ENCODE measurements at regions not wholly inside any gene's neighbourhood (a gene's known extent, or its start where the extent isn't known, plus 50 kb on each side); places are given as distances from the start of the nearest gene placed in this dataset.

- H3K36me3 ChIP-seq, result no peaks in the 10 kb centered on the region
- no peak for DNase-seq
- H3K4me1 ChIP-seq, result peaks cover 26% of the 10 kb centered on the region
- peak; percentile 70 for TF ChIP-seq CTCF (IDR thresholded peaks at IDR 0.05; ENCODE audit: borderline replicate concordance)
- H3K9me3 ChIP-seq (replicated peaks), result no peaks in the 10 kb centered on the region
- intact Hi-C loops (cut with micrococcal nuclease), result no loop called here
- peak overlapping the region; percentile 75 for H3K27ac ChIP-seq (replicated peaks)
- no peaks in the 10 kb centered on the region for H3K27me3 ChIP-seq (ENCODE audit: low read depth)
- no peak overlapping the region for H3K4me3 ChIP-seq
Observed at GRCh38 chr4:23368081-23368697, 521.7 kb downstream of the PPARGC1A start.

GRCh38 chr4:23366557-23366906 is 523.3 kb downstream of the PPARGC1A start:
- no peaks in the 10 kb centered on the region for H3K27me3 ChIP-seq (ENCODE audit: low read depth)
- H3K4me1 ChIP-seq, result peaks cover 18% of the 10 kb centered on the region
- no peak overlapping the region for H3K4me3 ChIP-seq
- TF ChIP-seq CTCF (IDR thresholded peaks at IDR 0.05; ENCODE audit: borderline replicate concordance), result no peak
- intact Hi-C loops (cut with micrococcal nuclease), result no loop called here
- H3K9me3 ChIP-seq (replicated peaks), result no peaks in the 10 kb centered on the region
- H3K36me3 ChIP-seq, result no peaks in the 10 kb centered on the region
- no peak for DNase-seq
- H3K27ac ChIP-seq (replicated peaks), result no peak overlapping the region

GRCh38 chr4:23365871-23366556 is 523.8 kb downstream of the PPARGC1A start:
- Histone ChIP-seq H3K4me1 (peaks cover 18% of the 10 kb centered on the region), H3K9me3 (replicated peaks) (no peaks in the 10 kb centered on the region), H3K27ac (replicated peaks) (no peak overlapping the region), H3K4me3 (no peak overlapping the region), H3K27me3 (ENCODE audit: low read depth) (no peaks in the 10 kb centered on the region), H3K36me3 (no peaks in the 10 kb centered on the region)
- intact Hi-C loops (cut with micrococcal nuclease), result no loop called here
- TF ChIP-seq CTCF (IDR thresholded peaks at IDR 0.05; ENCODE audit: borderline replicate concordance), result no peak
- DNase-seq, result no peak

GRCh38 chr4:23365086-23365485 is 524.8 kb downstream of the PPARGC1A start:
- intact Hi-C loops (cut with micrococcal nuclease), result no loop called here
- no peak for TF ChIP-seq CTCF (IDR thresholded peaks at IDR 0.05; ENCODE audit: borderline replicate concordance)
- DNase-seq, result no peak
- Histone ChIP-seq H3K27ac (replicated peaks) (no peak overlapping the region), H3K9me3 (replicated peaks) (no peaks in the 10 kb centered on the region), H3K4me1 (peaks cover 13% of the 10 kb centered on the region), H3K4me3 (no peak overlapping the region), H3K27me3 (ENCODE audit: low read depth) (no peaks in the 10 kb centered on the region), H3K36me3 (no peaks in the 10 kb centered on the region)

GRCh38 chr4:23364167-23364566 is 525.7 kb downstream of the PPARGC1A start:
- Histone ChIP-seq H3K27me3 (ENCODE audit: low read depth) (no peaks in the 10 kb centered on the region), H3K36me3 (no peaks in the 10 kb centered on the region), H3K4me3 (no peak overlapping the region), H3K9me3 (replicated peaks) (no peaks in the 10 kb centered on the region), H3K27ac (replicated peaks) (no peak overlapping the region), H3K4me1 (peaks cover 4% of the 10 kb centered on the region)
- no peak for DNase-seq
- intact Hi-C loops (cut with micrococcal nuclease), result no loop called here
- no peak for TF ChIP-seq CTCF (IDR thresholded peaks at IDR 0.05; ENCODE audit: borderline replicate concordance)
